ENCODE measurements at regions not wholly inside any gene's neighbourhood (a gene's known extent, or its start where the extent isn't known, plus 50 kb on each side); places are given as distances from the start of the nearest gene placed in this dataset.

DNA sequence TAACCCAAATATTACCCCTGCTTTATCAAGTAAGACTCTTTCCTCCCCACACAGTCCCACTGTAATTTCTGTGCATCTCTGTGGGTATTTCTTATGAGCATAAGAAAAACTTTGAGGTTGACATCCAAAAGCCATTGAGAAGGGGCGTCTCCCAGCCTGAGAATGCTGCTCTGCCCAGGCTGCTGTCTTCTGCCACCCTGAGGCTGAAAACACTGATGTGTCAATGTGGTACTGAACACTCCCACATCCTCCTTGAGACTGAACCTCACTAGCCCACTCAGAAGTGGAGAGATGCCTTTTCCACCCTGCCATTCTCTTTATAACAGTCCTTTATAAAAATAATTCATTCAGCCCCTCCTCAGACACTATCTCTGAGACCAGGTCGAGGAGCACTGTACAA is 120.8 kb downstream of the SMIM20 start:
- no peaks in the 10 kb centered on the region for H3K9me3 Mint-ChIP-seq
- Histone ChIP-seq H3K9me3 (ENCODE audit: control insufficient read depth, insufficient read depth, low read length) (no peaks in the 10 kb centered on the region), H3K4me3 (ENCODE audit: low read length) (no peak overlapping the region), H3K36me3 (ENCODE audit: control insufficient read depth, insufficient read depth, low read length) (no peaks in the 10 kb centered on the region), H3K4me1 (ENCODE audit: control insufficient read depth, insufficient read depth, low read length) (no peaks in the 10 kb centered on the region), H3K27me3 (ENCODE audit: control insufficient read depth, insufficient read depth, low read length) (no peaks in the 10 kb centered on the region), H3K27ac (ENCODE audit: low read length) (no peak overlapping the region)
- no peak for ATAC-seq
- TF ChIP-seq, protein P1, sequence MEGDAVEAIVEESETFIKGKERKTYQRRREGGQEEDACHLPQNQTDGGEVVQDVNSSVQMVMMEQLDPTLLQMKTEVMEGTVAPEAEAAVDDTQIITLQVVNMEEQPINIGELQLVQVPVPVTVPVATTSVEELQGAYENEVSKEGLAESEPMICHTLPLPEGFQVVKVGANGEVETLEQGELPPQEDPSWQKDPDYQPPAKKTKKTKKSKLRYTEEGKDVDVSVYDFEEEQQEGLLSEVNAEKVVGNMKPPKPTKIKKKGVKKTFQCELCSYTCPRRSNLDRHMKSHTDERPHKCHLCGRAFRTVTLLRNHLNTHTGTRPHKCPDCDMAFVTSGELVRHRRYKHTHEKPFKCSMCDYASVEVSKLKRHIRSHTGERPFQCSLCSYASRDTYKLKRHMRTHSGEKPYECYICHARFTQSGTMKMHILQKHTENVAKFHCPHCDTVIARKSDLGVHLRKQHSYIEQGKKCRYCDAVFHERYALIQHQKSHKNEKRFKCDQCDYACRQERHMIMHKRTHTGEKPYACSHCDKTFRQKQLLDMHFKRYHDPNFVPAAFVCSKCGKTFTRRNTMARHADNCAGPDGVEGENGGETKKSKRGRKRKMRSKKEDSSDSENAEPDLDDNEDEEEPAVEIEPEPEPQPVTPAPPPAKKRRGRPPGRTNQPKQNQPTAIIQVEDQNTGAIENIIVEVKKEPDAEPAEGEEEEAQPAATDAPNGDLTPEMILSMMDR (IDR thresholded peaks at IDR 0.05): no peak
- intact Hi-C loops (cut with micrococcal nuclease): no loop called here
- H3K4me1 Mint-ChIP-seq: peaks cover 0 to 7% of the 10 kb centered on the region in 2 donors
- 72% methylated on average over 2 of the region's 2 CpGs for whole genome bisulfite sequencing (ENCODE audit: insufficient coverage)
- DNase-seq: no peak
- H3K4me3 Mint-ChIP-seq: no peak overlapping the region
- H3K27me3 Mint-ChIP-seq (ENCODE audit: low read depth in 2 of 2): peaks cover 27 to 28% of the 10 kb centered on the region in 2 donors
- H3K36me3 Mint-ChIP-seq: no peaks in the 10 kb centered on the region
- no peak overlapping the region for H3K27ac Mint-ChIP-seq

DNA sequence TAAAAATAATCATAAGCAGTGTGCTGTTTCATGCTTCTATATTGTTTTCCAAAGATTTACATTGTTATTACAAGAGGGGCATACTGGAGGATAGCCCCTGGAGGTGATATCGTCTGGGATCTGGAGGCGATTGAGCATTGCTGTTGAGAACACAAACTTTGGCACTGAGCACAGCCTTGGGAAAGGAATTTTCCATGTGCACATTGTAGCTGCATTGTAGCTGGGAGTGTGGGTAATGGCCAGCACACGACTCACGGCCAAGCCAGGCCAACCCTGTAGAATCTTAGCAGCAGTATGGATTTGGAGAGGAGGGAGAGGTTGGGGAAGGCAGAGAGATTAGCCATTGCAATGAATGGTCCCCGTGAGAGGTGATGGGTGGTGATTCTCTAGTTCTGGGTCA is 121.9 kb downstream of the SMIM20 start:
- WGBS (ENCODE audit: insufficient coverage): 92% methylated on average over 5 of the region's 5 CpGs
- no peaks in the 10 kb centered on the region for H3K9me3 Mint-ChIP-seq
- no peaks in the 10 kb centered on the region for H3K27me3 ChIP-seq (ENCODE audit: control insufficient read depth, insufficient read depth, low read length)
- DNase-seq (no peak), ATAC-seq (no peak)
- intact Hi-C loops (cut with micrococcal nuclease): no loop called here
- H3K4me3 Mint-ChIP-seq: no peak overlapping the region
- no peak overlapping the region for H3K4me3 ChIP-seq (ENCODE audit: low read length)
- no peaks in the 10 kb centered on the region for H3K4me1 ChIP-seq (ENCODE audit: control insufficient read depth, insufficient read depth, low read length)
- TF ChIP-seq, protein P1 (IDR thresholded peaks at IDR 0.05): no peak
- H3K36me3 ChIP-seq (ENCODE audit: control insufficient read depth, insufficient read depth, low read length): no peaks in the 10 kb centered on the region
- peaks cover 0 to 7% of the 10 kb centered on the region in 2 donors for H3K4me1 Mint-ChIP-seq
- H3K36me3 Mint-ChIP-seq: no peaks in the 10 kb centered on the region
- no peak overlapping the region for H3K27ac ChIP-seq (ENCODE audit: low read length)
- H3K27ac Mint-ChIP-seq: no peak overlapping the region
- H3K27me3 Mint-ChIP-seq (ENCODE audit: low read depth in 2 of 2): peaks cover 18 to 22% of the 10 kb centered on the region in 2 donors
- H3K9me3 ChIP-seq (ENCODE audit: control insufficient read depth, insufficient read depth, low read length): no peaks in the 10 kb centered on the region

DNA sequence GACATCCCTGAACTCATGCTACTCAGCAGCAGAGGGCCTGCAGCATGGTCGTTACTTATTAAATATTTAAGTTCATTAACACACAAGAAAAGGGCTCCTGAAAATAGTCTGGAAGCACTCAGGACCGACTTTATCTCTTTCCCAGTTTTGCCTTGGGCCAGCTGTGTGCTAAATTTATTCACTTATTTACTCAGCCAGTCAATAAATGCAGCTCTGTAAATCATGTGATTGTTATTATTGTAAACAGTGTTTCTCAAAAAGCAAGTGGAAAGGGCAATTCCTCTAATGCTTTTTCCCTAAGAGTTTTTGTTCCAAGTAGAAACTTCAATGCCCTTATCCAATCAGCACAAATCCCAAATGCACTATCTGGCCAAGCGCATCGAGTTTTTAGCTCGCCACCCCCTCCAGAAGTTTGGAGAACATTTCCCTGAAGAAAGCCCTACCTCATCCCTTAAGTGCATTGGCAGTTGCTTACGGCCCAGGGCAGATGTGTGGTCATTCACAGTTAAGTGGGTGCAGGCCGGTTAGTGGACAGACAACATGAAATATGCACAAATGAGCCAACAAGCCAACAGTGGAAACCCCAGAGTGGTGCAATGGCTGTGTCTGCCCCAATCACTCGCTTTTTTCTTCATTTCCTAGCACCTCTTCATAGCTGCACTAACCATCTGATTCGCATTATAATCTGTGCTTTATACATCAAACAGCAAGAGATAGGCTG is 125.8 kb downstream of the SMIM20 start:
- Mint-ChIP-seq H3K27ac (no peak overlapping the region), H3K9me3 (no peaks in the 10 kb centered on the region), H3K36me3 (no peaks in the 10 kb centered on the region), H3K4me3 (no peak overlapping the region), H3K4me1 (peaks cover 0 to 7% of the 10 kb centered on the region in 2 donors), H3K27me3 (ENCODE audit: low read depth in 2 of 2) (peaks cover 23 to 32% of the 10 kb centered on the region in 2 donors)
- Histone ChIP-seq H3K27ac (ENCODE audit: low read length) (no peak overlapping the region), H3K27me3 (ENCODE audit: control insufficient read depth, insufficient read depth, low read length) (no peaks in the 10 kb centered on the region), H3K9me3 (ENCODE audit: control insufficient read depth, insufficient read depth, low read length) (no peaks in the 10 kb centered on the region), H3K4me1 (ENCODE audit: control insufficient read depth, insufficient read depth, low read length) (no peaks in the 10 kb centered on the region), H3K36me3 (ENCODE audit: control insufficient read depth, insufficient read depth, low read length) (no peaks in the 10 kb centered on the region), H3K4me3 (ENCODE audit: low read length) (no peak overlapping the region)
- ATAC-seq: no peak
- 88% methylated on average over 9 of the region's 9 CpGs for WGBS (ENCODE audit: insufficient coverage)
- intact Hi-C loops (cut with micrococcal nuclease): no loop called here
- no peak for DNase-seq
- TF ChIP-seq, protein P1 (IDR thresholded peaks at IDR 0.05): no peak

DNA sequence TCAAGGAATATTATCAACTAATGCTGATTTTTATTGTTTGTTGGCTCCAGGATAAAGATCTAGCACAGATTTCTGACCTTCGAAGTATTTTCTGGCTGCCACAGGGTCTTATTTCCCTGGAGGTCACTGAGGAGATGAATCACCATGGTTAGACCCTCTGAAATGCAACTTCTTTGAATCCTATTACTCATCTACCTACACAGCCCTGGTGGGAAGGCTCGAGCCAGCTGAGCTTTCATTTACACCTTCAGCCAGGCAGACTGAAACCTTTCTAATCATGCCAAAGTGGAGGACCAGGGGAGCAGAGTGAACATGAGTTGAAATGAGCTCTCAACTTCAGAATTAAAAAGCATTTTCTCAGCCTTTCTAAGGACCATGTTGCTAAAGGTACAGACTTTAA is 130.5 kb downstream of the SMIM20 start:
- TF ChIP-seq, protein P1 (IDR thresholded peaks at IDR 0.05): no peak
- ATAC-seq (no peak), DNase-seq (no peak)
- Mint-ChIP-seq H3K9me3 (no peaks in the 10 kb centered on the region), H3K36me3 (no peaks in the 10 kb centered on the region), H3K27ac (no peak overlapping the region), H3K4me3 (no peak overlapping the region), H3K27me3 (ENCODE audit: low read depth in 2 of 2) (peaks cover 6 to 22% of the 10 kb centered on the region in 2 donors), H3K4me1 (no peaks in the 10 kb centered on the region)
- intact Hi-C loops (cut with micrococcal nuclease): no loop called here
- Histone ChIP-seq H3K36me3 (ENCODE audit: control insufficient read depth, insufficient read depth, low read length) (no peaks in the 10 kb centered on the region), H3K4me1 (ENCODE audit: control insufficient read depth, insufficient read depth, low read length) (no peaks in the 10 kb centered on the region), H3K27ac (ENCODE audit: low read length) (no peak overlapping the region), H3K9me3 (ENCODE audit: control insufficient read depth, insufficient read depth, low read length) (no peaks in the 10 kb centered on the region), H3K27me3 (ENCODE audit: control insufficient read depth, insufficient read depth, low read length) (no peaks in the 10 kb centered on the region), H3K4me3 (ENCODE audit: low read length) (no peak overlapping the region)
- 81% methylated on average over 2 of the region's 2 CpGs for WGBS (ENCODE audit: insufficient coverage)

All from natural killer cell (primary cell).